ENCODE measurements at regions not wholly inside any gene's neighbourhood (a gene's known extent, or its start where the extent isn't known, plus 50 kb on each side); places are given as distances from the start of the nearest gene placed in this dataset.

- Histone ChIP-seq H3K4me3 (ENCODE audit: low read length) (no peak overlapping the region), H3K36me3 (ENCODE audit: control insufficient read depth, insufficient read depth, low read length) (no peaks in the 10 kb centered on the region), H3K9me3 (replicated peaks; ENCODE audit: control insufficient read depth, low read depth, low read length) (no peaks in the 10 kb centered on the region), H3K27me3 (ENCODE audit: control insufficient read depth, insufficient read depth, low read length) (no peaks in the 10 kb centered on the region), H3K27ac (ENCODE audit: low read length) (no peak overlapping the region), H3K4me1 (ENCODE audit: control insufficient read depth, insufficient read depth, low read length) (no peaks in the 10 kb centered on the region)
- no peak for DNase-seq
- no CpG with 5 or more reads among the region's 1 CpG for WGBS (ENCODE audit: insufficient coverage)
Observed at GRCh38 chr1:58390091-58390490, 156.4 kb downstream of the OMA1 start.

- no peak overlapping the region for H3K27ac ChIP-seq (ENCODE audit: low read length)
- WGBS (ENCODE audit: insufficient coverage): no CpG with 5 or more reads among the region's 2 CpGs
- DNase-seq: no peak
- H3K27me3 ChIP-seq (ENCODE audit: control insufficient read depth, insufficient read depth, low read length): no peaks in the 10 kb centered on the region
- no peaks in the 10 kb centered on the region for H3K4me1 ChIP-seq (ENCODE audit: control insufficient read depth, insufficient read depth, low read length)
- no peaks in the 10 kb centered on the region for H3K9me3 ChIP-seq (replicated peaks; ENCODE audit: control insufficient read depth, low read depth, low read length)
- H3K4me3 ChIP-seq (ENCODE audit: low read length): no peak overlapping the region
- no peaks in the 10 kb centered on the region for H3K36me3 ChIP-seq (ENCODE audit: control insufficient read depth, insufficient read depth, low read length)
Observed at GRCh38 chr1:58380345-58380744, 166.2 kb downstream of the OMA1 start.

GRCh38 chr1:58367217-58367616 lies 179.3 kb downstream of the OMA1 start:
- Histone ChIP-seq H3K4me1 (ENCODE audit: control insufficient read depth, insufficient read depth, low read length) (no peaks in the 10 kb centered on the region), H3K36me3 (ENCODE audit: control insufficient read depth, insufficient read depth, low read length) (no peaks in the 10 kb centered on the region), H3K27me3 (ENCODE audit: control insufficient read depth, insufficient read depth, low read length) (no peaks in the 10 kb centered on the region), H3K27ac (ENCODE audit: low read length) (no peak overlapping the region), H3K9me3 (replicated peaks; ENCODE audit: control insufficient read depth, low read depth, low read length) (peaks cover 7% of the 10 kb centered on the region), H3K4me3 (ENCODE audit: low read length) (no peak overlapping the region)
- no peak for DNase-seq

GRCh38 chr1:58365328-58365727 lies 181.2 kb downstream of the OMA1 start:
- Histone ChIP-seq H3K4me3 (ENCODE audit: low read length) (no peak overlapping the region), H3K9me3 (replicated peaks; ENCODE audit: control insufficient read depth, low read depth, low read length) (no peaks in the 10 kb centered on the region), H3K27me3 (ENCODE audit: control insufficient read depth, insufficient read depth, low read length) (no peaks in the 10 kb centered on the region), H3K36me3 (ENCODE audit: control insufficient read depth, insufficient read depth, low read length) (no peaks in the 10 kb centered on the region), H3K27ac (ENCODE audit: low read length) (no peak overlapping the region), H3K4me1 (ENCODE audit: control insufficient read depth, insufficient read depth, low read length) (no peaks in the 10 kb centered on the region)
- 95% methylated on average over 2 of the region's 2 CpGs for WGBS (ENCODE audit: insufficient coverage)
- no peak for DNase-seq

- H3K4me1 ChIP-seq (ENCODE audit: control insufficient read depth, insufficient read depth, low read length): no peaks in the 10 kb centered on the region
- no peak overlapping the region for H3K4me3 ChIP-seq (ENCODE audit: low read length)
- H3K27me3 ChIP-seq (ENCODE audit: control insufficient read depth, insufficient read depth, low read length): no peaks in the 10 kb centered on the region
- no peaks in the 10 kb centered on the region for H3K9me3 ChIP-seq (replicated peaks; ENCODE audit: control insufficient read depth, low read depth, low read length)
- 90% methylated on average over 2 of the region's 3 CpGs for WGBS (ENCODE audit: insufficient coverage)
- no peak for DNase-seq
- no peak overlapping the region for H3K27ac ChIP-seq (ENCODE audit: low read length)
- H3K36me3 ChIP-seq (ENCODE audit: control insufficient read depth, insufficient read depth, low read length): no peaks in the 10 kb centered on the region
Observed at GRCh38 chr1:58363585-58363984, 182.9 kb downstream of the OMA1 start.

- H3K27me3 ChIP-seq (ENCODE audit: control insufficient read depth, insufficient read depth, low read length): no peaks in the 10 kb centered on the region
- H3K4me3 ChIP-seq (ENCODE audit: low read length): no peak overlapping the region
- H3K36me3 ChIP-seq (ENCODE audit: control insufficient read depth, insufficient read depth, low read length): no peaks in the 10 kb centered on the region
- WGBS (ENCODE audit: insufficient coverage): 0% methylated on average over 1 of the region's 2 CpGs
- H3K9me3 ChIP-seq (replicated peaks; ENCODE audit: control insufficient read depth, low read depth, low read length): no peaks in the 10 kb centered on the region
- no peaks in the 10 kb centered on the region for H3K4me1 ChIP-seq (ENCODE audit: control insufficient read depth, insufficient read depth, low read length)
- no peak for DNase-seq
- H3K27ac ChIP-seq (ENCODE audit: low read length): no peak overlapping the region
Observed at GRCh38 chr1:58361134-58361533, 185.4 kb downstream of the OMA1 start.

GRCh38 chr1:58358346-58358745 lies 188.2 kb downstream of the OMA1 start:
- no peaks in the 10 kb centered on the region for H3K4me1 ChIP-seq (ENCODE audit: control insufficient read depth, insufficient read depth, low read length)
- H3K36me3 ChIP-seq (ENCODE audit: control insufficient read depth, insufficient read depth, low read length): no peaks in the 10 kb centered on the region
- no peaks in the 10 kb centered on the region for H3K27me3 ChIP-seq (ENCODE audit: control insufficient read depth, insufficient read depth, low read length)
- no CpG with 5 or more reads among the region's 4 CpGs for WGBS (ENCODE audit: insufficient coverage)
- no peaks in the 10 kb centered on the region for H3K9me3 ChIP-seq (replicated peaks; ENCODE audit: control insufficient read depth, low read depth, low read length)
- H3K4me3 ChIP-seq (ENCODE audit: low read length): no peak overlapping the region
- H3K27ac ChIP-seq (ENCODE audit: low read length): no peak overlapping the region
- no peak for DNase-seq

GRCh38 chr1:58356402-58356801 lies 190.1 kb downstream of the OMA1 start:
- 80% methylated on average over 2 of the region's 2 CpGs for WGBS (ENCODE audit: insufficient coverage)
- Histone ChIP-seq H3K4me1 (ENCODE audit: control insufficient read depth, insufficient read depth, low read length) (no peaks in the 10 kb centered on the region), H3K27me3 (ENCODE audit: control insufficient read depth, insufficient read depth, low read length) (no peaks in the 10 kb centered on the region), H3K9me3 (replicated peaks; ENCODE audit: control insufficient read depth, low read depth, low read length) (no peaks in the 10 kb centered on the region), H3K36me3 (ENCODE audit: control insufficient read depth, insufficient read depth, low read length) (no peaks in the 10 kb centered on the region), H3K27ac (ENCODE audit: low read length) (no peak overlapping the region), H3K4me3 (ENCODE audit: low read length) (no peak overlapping the region)
- no peak for DNase-seq

- no CpG with 5 or more reads among the region's 2 CpGs for WGBS (ENCODE audit: insufficient coverage)
- Histone ChIP-seq H3K4me3 (ENCODE audit: low read length) (no peak overlapping the region), H3K4me1 (ENCODE audit: control insufficient read depth, insufficient read depth, low read length) (no peaks in the 10 kb centered on the region), H3K27me3 (ENCODE audit: control insufficient read depth, insufficient read depth, low read length) (no peaks in the 10 kb centered on the region), H3K27ac (ENCODE audit: low read length) (no peak overlapping the region), H3K9me3 (replicated peaks; ENCODE audit: control insufficient read depth, low read depth, low read length) (no peaks in the 10 kb centered on the region), H3K36me3 (ENCODE audit: control insufficient read depth, insufficient read depth, low read length) (no peaks in the 10 kb centered on the region)
- DNase-seq: no peak
Observed at GRCh38 chr1:58353168-58353567, 193.4 kb downstream of the OMA1 start.

GRCh38 chr1:58352476-58353092 lies 193.9 kb downstream of the OMA1 start:
- WGBS (ENCODE audit: insufficient coverage): 90% methylated on average over 2 of the region's 6 CpGs
- no peaks in the 10 kb centered on the region for H3K36me3 ChIP-seq (ENCODE audit: control insufficient read depth, insufficient read depth, low read length)
- H3K27me3 ChIP-seq (ENCODE audit: control insufficient read depth, insufficient read depth, low read length): no peaks in the 10 kb centered on the region
- H3K4me3 ChIP-seq (ENCODE audit: low read length): no peak overlapping the region
- H3K4me1 ChIP-seq (ENCODE audit: control insufficient read depth, insufficient read depth, low read length): no peaks in the 10 kb centered on the region
- no peak for DNase-seq
- no peak overlapping the region for H3K27ac ChIP-seq (ENCODE audit: low read length)
- H3K9me3 ChIP-seq (replicated peaks; ENCODE audit: control insufficient read depth, low read depth, low read length): no peaks in the 10 kb centered on the region

- H3K4me3 ChIP-seq (ENCODE audit: low read length): no peak overlapping the region
- no peak for DNase-seq
- H3K36me3 ChIP-seq (ENCODE audit: control insufficient read depth, insufficient read depth, low read length): no peaks in the 10 kb centered on the region
- H3K4me1 ChIP-seq (ENCODE audit: control insufficient read depth, insufficient read depth, low read length): no peaks in the 10 kb centered on the region
- WGBS (ENCODE audit: insufficient coverage): 74% methylated on average over 5 of the region's 7 CpGs
- no peaks in the 10 kb centered on the region for H3K27me3 ChIP-seq (ENCODE audit: control insufficient read depth, insufficient read depth, low read length)
- no peak overlapping the region for H3K27ac ChIP-seq (ENCODE audit: low read length)
- no peaks in the 10 kb centered on the region for H3K9me3 ChIP-seq (replicated peaks; ENCODE audit: control insufficient read depth, low read depth, low read length)
Observed at GRCh38 chr1:58346036-58346355, 200.5 kb downstream of the OMA1 start.
